D721Med (cell line): ENCODE measurements at regions not wholly inside any gene's neighbourhood (a gene's known extent, or its start where the extent isn't known, plus 50 kb on each side); places are given as distances from the start of the nearest gene placed in this dataset.

Experiments
- DNase-seq: peaks from one replicate; pipeline ENCODE4 v3.0.0; 2011; ENCODE audit warnings: low spot score; ENCODE audit not compliant: insufficient read length
- FAIRE-seq: peaks from 2 replicates; lab custom pipeline; 2011; peaks lifted over from hg19 to GRCh38; lab: Jason Lieb, UNC
- CTCF ChIP-seq: IDR thresholded peaks from 2 replicates; pipeline ENCODE4 v1.5.1; 2012; ENCODE audit warnings: mild to moderate bottlenecking, control low read depth; ENCODE audit not compliant: insufficient read depth; ENCODE audit errors: missing control alignments

- TF ChIP-seq CTCF = no peak
- FAIRE-seq (no peak), DNase-seq (no peak)
These were observed 389.7 kb downstream of the RPS6KC1 start for GRCh38 chr1:213440766-213441165.

- DNase-seq = no peak
- no peak for TF ChIP-seq CTCF
- FAIRE-seq = no peak
These were observed 392.4 kb downstream of the RPS6KC1 start for GRCh38 chr1:213443415-213443814.

- no peak for FAIRE-seq
- no peak for TF ChIP-seq CTCF
- no peak for DNase-seq
These were observed 393.2 kb downstream of the RPS6KC1 start for GRCh38 chr1:213444224-213444623.

- DNase-seq (no peak), FAIRE-seq (no peak)
- no peak for TF ChIP-seq CTCF
These were observed 395.5 kb downstream of the RPS6KC1 start for GRCh38 chr1:213446496-213446895.

GRCh38 chr1:213448360-213448759 is 397.3 kb downstream of the RPS6KC1 start:
- no peak for DNase-seq
- no peak for FAIRE-seq
- no peak for TF ChIP-seq CTCF

DNA sequence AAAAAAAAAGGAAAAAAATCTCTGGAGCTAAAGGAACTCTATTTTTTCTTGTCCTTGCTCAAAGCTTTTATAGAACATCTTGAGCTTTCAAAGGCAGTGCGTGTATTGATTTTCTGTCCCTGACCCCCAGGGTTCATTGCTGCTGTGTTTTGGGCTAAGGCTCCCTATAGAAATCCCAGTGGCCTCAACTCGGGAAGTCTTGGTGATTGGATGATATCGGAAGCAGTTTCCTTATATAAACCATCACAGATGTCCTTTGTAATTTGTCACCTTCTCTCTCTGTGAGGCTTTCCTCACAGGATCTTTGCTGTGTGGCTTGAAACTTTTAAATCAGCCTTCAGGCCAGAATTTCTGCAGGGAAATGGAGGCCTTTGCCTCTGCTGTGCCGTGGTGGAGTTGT is 397.7 kb downstream of the RPS6KC1 start:
- no peak for TF ChIP-seq CTCF
- DNase-seq (no peak), FAIRE-seq (no peak)

GRCh38 chr1:213452501-213452900 is 401.5 kb downstream of the RPS6KC1 start:
- FAIRE-seq (no peak), DNase-seq (no peak)
- no peak for TF ChIP-seq CTCF
